PC-3 (cell line): ENCODE measurements at regions not wholly inside any gene's neighbourhood (a gene's known extent, or its start where the extent isn't known, plus 50 kb on each side); places are given as distances from the start of the nearest gene placed in this dataset.

Experiments used
- ATAC-seq: fragments of 200-7000 bp; cut with Tn5 transposase; 2 replicates; pipeline ENCODE4 v1.9.1; 2020; ENCODE audit warnings: mild to moderate bottlenecking, moderate library complexity
- BruUV-seq: library from RNA; stranded (reverse); fragments of 400-500 nt; replicated peaks from 2 replicates; lab custom pipeline; 2021; lab: Mats Ljungman, UMichigan
- CTCF ChIA-PET: fragments of 300-600 bp; sonication (Branson Sonifier 250); formaldehyde crosslinking; loops from one replicate; lab custom pipeline; 2022; ENCODE audit warnings: antibody characterized with exemption; lab: Charles Lee
- POLR2A ChIA-PET: fragments of 300-600 bp; sonication (Branson Sonifier 250); formaldehyde crosslinking; loops from one replicate; lab custom pipeline; 2022; ENCODE audit warnings: antibody characterized with exemption; ENCODE audit not compliant: unreplicated experiment; lab: Charles Lee
- DNase-seq: peaks from one replicate; pipeline ENCODE4 v3.0.0-alpha.2; 2015
- H2AFZ ChIP-seq: fragments of 300-600 bp; sonication (generic); 2 replicates; pipeline ENCODE4 v1.6.0; 2016; ENCODE audit warnings: antibody characterized with exemption, low read length
- H3F3A ChIP-seq: fragments of 300-600 bp; sonication (generic); one replicate; pipeline ENCODE4 v1.6.0; 2017; ENCODE audit warnings: antibody characterized with exemption, low read length, control low read depth, mild to moderate bottlenecking; ENCODE audit not compliant: unreplicated experiment
- H3K27ac ChIP-seq: fragments of 300-600 bp; sonication (generic); 2 replicates; pipeline ENCODE4 v1.5.1; 2016; ENCODE audit warnings: mild to moderate bottlenecking, low read length
- H3K27me3 ChIP-seq: fragments of 300-600 bp; sonication (generic); 2 replicates; pipeline ENCODE4 v1.6.1; 2016; ENCODE audit warnings: low read length, mixed read lengths
- H3K36me3 ChIP-seq: fragments of 300-600 bp; sonication (generic); 2 replicates; pipeline ENCODE4 v1.6.1; 2016; ENCODE audit warnings: low read depth, mixed run types, low read length, mixed read lengths
- H3K4me1 ChIP-seq: fragments of 300-600 bp; sonication (generic); 2 replicates; pipeline ENCODE4 v1.5.1; 2016; ENCODE audit warnings: low read length; ENCODE audit not compliant: insufficient read depth
- H3K4me2 ChIP-seq: fragments of 300-600 bp; sonication (generic); 2 replicates; pipeline ENCODE4 v1.6.0; 2016; ENCODE audit warnings: low read length
- H3K4me3 ChIP-seq: fragments of 300-600 bp; sonication (generic); 2 replicates; pipeline ENCODE4 v1.5.1; 2016; ENCODE audit warnings: mild to moderate bottlenecking, low read length, mixed read lengths
- H3K79me2 ChIP-seq: fragments of 300-600 bp; sonication (generic); 2 replicates; pipeline ENCODE4 v1.6.1; 2017; ENCODE audit warnings: low read length, mixed read lengths
- H3K9ac ChIP-seq: fragments of 300-600 bp; sonication (generic); 2 replicates; pipeline ENCODE4 v1.6.0; 2016; ENCODE audit warnings: mild to moderate bottlenecking, low read length
- H3K9me2 ChIP-seq: fragments of 300-600 bp; sonication (generic); replicated peaks from 2 replicates; pipeline ENCODE4 v1.6.1; 2016; ENCODE audit warnings: mixed run types, low read length, mixed read lengths
- H3K9me3 ChIP-seq: fragments of 300-600 bp; sonication (generic); 2 replicates; pipeline ENCODE4 v1.6.1; 2016; ENCODE audit warnings: low read length, mixed read lengths
- H4K20me1 ChIP-seq: fragments of 300-600 bp; sonication (generic); 2 replicates; pipeline ENCODE4 v1.6.1; 2016; ENCODE audit warnings: low read length, mixed read lengths
- EZH2 ChIP-seq: fragments of 300-600 bp; sonication (generic); IDR thresholded peaks from one replicate; pipeline ENCODE4 v1.6.1; 2017; ENCODE audit warnings: antibody characterized with exemption, mild to moderate bottlenecking, low read length; ENCODE audit not compliant: unreplicated experiment
- EZH2phosphoT487 ChIP-seq: fragments of 300-600 bp; sonication (generic); IDR thresholded peaks from 2 replicates; pipeline ENCODE4 v1.6.1; 2018; ENCODE audit warnings: mild to moderate bottlenecking, antibody characterized with exemption, low read length, borderline replicate concordance
- intact Hi-C: fragments of 100-400 bp; cut with micrococcal nuclease; formaldehyde crosslinking; loops from 2 replicates; pipeline ENCODE4 v1.9.0; 2023
- TF ChIP-seq, protein P1 (sequence below): fragments of 300-600 bp; sonication (generic); conservative IDR thresholded peaks from 2 replicates; pipeline ENCODE4 v1.5.1; 2017; ENCODE audit warnings: antibody characterized with exemption, low read depth, mild to moderate bottlenecking, low read length

GRCh38 chr5:166050531-166050930 is 2240.9 kb upstream of the WWC1 start:
- Histone ChIP-seq H3K9me3 (0 out of 2 replicates have a peak, but pooled peaks cover 5% of the 10 kb centered on the region), H2AFZ (no peak overlapping the region), H3K36me3 (no peaks in the 10 kb centered on the region), H4K20me1 (no peaks in the 10 kb centered on the region), H3K79me2 (no peaks in the 10 kb centered on the region), H3F3A (no peaks in the 10 kb centered on the region), H3K4me1 (no peaks in the 10 kb centered on the region), H3K27me3 (no peaks in the 10 kb centered on the region), H3K9me2 (no peaks in the 10 kb centered on the region), H3K9ac (no peak overlapping the region), H3K4me3 (no peak overlapping the region), H3K27ac (no peak overlapping the region), H3K4me2 (no peak overlapping the region)
- no peak for DNase-seq
- TF ChIP-seq, protein P1, sequence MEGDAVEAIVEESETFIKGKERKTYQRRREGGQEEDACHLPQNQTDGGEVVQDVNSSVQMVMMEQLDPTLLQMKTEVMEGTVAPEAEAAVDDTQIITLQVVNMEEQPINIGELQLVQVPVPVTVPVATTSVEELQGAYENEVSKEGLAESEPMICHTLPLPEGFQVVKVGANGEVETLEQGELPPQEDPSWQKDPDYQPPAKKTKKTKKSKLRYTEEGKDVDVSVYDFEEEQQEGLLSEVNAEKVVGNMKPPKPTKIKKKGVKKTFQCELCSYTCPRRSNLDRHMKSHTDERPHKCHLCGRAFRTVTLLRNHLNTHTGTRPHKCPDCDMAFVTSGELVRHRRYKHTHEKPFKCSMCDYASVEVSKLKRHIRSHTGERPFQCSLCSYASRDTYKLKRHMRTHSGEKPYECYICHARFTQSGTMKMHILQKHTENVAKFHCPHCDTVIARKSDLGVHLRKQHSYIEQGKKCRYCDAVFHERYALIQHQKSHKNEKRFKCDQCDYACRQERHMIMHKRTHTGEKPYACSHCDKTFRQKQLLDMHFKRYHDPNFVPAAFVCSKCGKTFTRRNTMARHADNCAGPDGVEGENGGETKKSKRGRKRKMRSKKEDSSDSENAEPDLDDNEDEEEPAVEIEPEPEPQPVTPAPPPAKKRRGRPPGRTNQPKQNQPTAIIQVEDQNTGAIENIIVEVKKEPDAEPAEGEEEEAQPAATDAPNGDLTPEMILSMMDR, result no peak
- no peak for TF ChIP-seq EZH2
- TF ChIP-seq EZH2phosphoT487, result no peak
- ChIA-PET CTCF (no interaction called here), POLR2A (no interaction called here)
- ATAC-seq, result no peak
- intact Hi-C loops, result no loop called here
- BruUV-seq, result no TSS peak

- H3K9me2 ChIP-seq, result no peaks in the 10 kb centered on the region
- BruUV-seq, result no TSS peak
- DNase-seq (no peak), ATAC-seq (no peak)
- no peaks in the 10 kb centered on the region for H3K4me1 ChIP-seq
- ChIA-PET POLR2A (no interaction called here), CTCF (no interaction called here)
- H3K4me2 ChIP-seq, result no peak overlapping the region
- H3K9ac ChIP-seq, result no peak overlapping the region
- no peak overlapping the region for H3K27ac ChIP-seq
- H3K36me3 ChIP-seq, result no peaks in the 10 kb centered on the region
- no peaks in the 10 kb centered on the region for H4K20me1 ChIP-seq
- H3K79me2 ChIP-seq, result no peaks in the 10 kb centered on the region
- H3K4me3 ChIP-seq, result no peak overlapping the region
- H3F3A ChIP-seq, result no peaks in the 10 kb centered on the region
- TF ChIP-seq, protein P1, result no peak
- TF ChIP-seq EZH2 (no peak), EZH2phosphoT487 (no peak)
- H2AFZ ChIP-seq, result no peak overlapping the region
- 0 out of 2 replicates have a peak, but pooled peaks cover 3% of the 10 kb centered on the region for H3K9me3 ChIP-seq
- intact Hi-C loops, result no loop called here
- no peaks in the 10 kb centered on the region for H3K27me3 ChIP-seq
These were observed 2232.8 kb upstream of the WWC1 start for GRCh38 chr5:166058660-166059059.

GRCh38 chr5:166062094-166062493 is 2229.4 kb upstream of the WWC1 start:
- no peaks in the 10 kb centered on the region for H3K4me1 ChIP-seq
- CTCF ChIA-PET, result no interaction called here
- TF ChIP-seq, protein P1, result no peak
- no peak for TF ChIP-seq EZH2
- TF ChIP-seq EZH2phosphoT487, result no peak

More at GRCh38 chr5:166062094-166062493, 2229.4 kb upstream of the WWC1 start:
- Histone ChIP-seq H3K27ac (no peak overlapping the region), H3K4me3 (no peak overlapping the region), H3K9me3 (0 out of 2 replicates have a peak, but pooled peaks cover 3% of the 10 kb centered on the region), H3K36me3 (no peaks in the 10 kb centered on the region), H3K27me3 (no peaks in the 10 kb centered on the region), H4K20me1 (no peaks in the 10 kb centered on the region), H2AFZ (no peak overlapping the region), H3K9ac (no peak overlapping the region), H3K9me2 (no peaks in the 10 kb centered on the region), H3K4me2 (no peak overlapping the region), H3K79me2 (no peaks in the 10 kb centered on the region), H3F3A (no peaks in the 10 kb centered on the region)
- intact Hi-C loops, result no loop called here
- DNase-seq (no peak), ATAC-seq (no peak)
- POLR2A ChIA-PET, result no interaction called here
- BruUV-seq, result no TSS peak
